AG04450 (cell line): ENCODE measurements at regions not wholly inside any gene's neighbourhood (a gene's known extent, or its start where the extent isn't known, plus 50 kb on each side); places are given as distances from the start of the nearest gene placed in this dataset.

Source experiments
- CTCF ChIA-PET: fragments of 300-600, 350-600 bp; formaldehyde crosslinking; extraction: SDS; loops from one replicate; lab custom pipeline; 2022; ENCODE audit warnings: antibody characterized with exemption, inconsistent platforms; lab: Charles Lee
- POLR2A ChIA-PET: fragments of 350-600 bp; formaldehyde crosslinking; extraction: SDS; loops from one replicate; lab custom pipeline; 2021; ENCODE audit warnings: antibody characterized with exemption, inconsistent platforms; lab: Yijun Ruan, JAX
- DNase-seq: peaks from one replicate; pipeline ENCODE4 v3.0.0-alpha.2; 2011; ENCODE audit warnings: low read depth, low spot score
- H3K27ac ChIP-seq: one replicate; pipeline ENCODE4 v1.5.1; 2012; ENCODE audit warnings: low read depth, low read length, control low read depth
- H3K27me3 ChIP-seq: one replicate; pipeline ENCODE4 v1.6.0; 2012; ENCODE audit warnings: low read length; ENCODE audit not compliant: control insufficient read depth, insufficient read depth
- H3K4me3 ChIP-seq: 2 replicates; pipeline ENCODE4 v1.5.1; 2011; ENCODE audit warnings: mild to moderate bottlenecking, low read depth, low read length, control low read depth
- H3K9me3 ChIP-seq: 2 replicates; pipeline ENCODE4 v1.5.1; 2012; ENCODE audit warnings: low read length; ENCODE audit not compliant: control insufficient read depth, insufficient read depth
- CTCF ChIP-seq: IDR thresholded peaks from 2 replicates; pipeline ENCODE4 v1.5.1; 2011; ENCODE audit warnings: low read depth, low read length, control low read depth, inconsistent platforms

GRCh38 chr22:34763496-34763895, 302.5 kb upstream of the ISX start:
- CTCF ChIA-PET = no interaction called here

GRCh38 chr22:34765115-34765514, 300.8 kb upstream of the ISX start:
- Histone ChIP-seq H3K27me3 (no peaks in the 10 kb centered on the region), H3K9me3 (peaks cover 16% of the 10 kb centered on the region; the same call in 1 of the 2 replicates), H3K4me3 (no peak overlapping the region), H3K27ac (no peak overlapping the region)
- DNase-seq = no peak
- CTCF ChIA-PET = no interaction called here
- POLR2A ChIA-PET = no interaction called here
- no peak for TF ChIP-seq CTCF

More at GRCh38 chr22:34763496-34763895, 302.5 kb upstream of the ISX start:
- TF ChIP-seq CTCF = no peak
- Histone ChIP-seq H3K4me3 (no peak overlapping the region), H3K9me3 (peaks cover 16% of the 10 kb centered on the region; the same call in 1 of the 2 replicates), H3K27me3 (no peaks in the 10 kb centered on the region), H3K27ac (no peak overlapping the region)
- no peak for DNase-seq
- POLR2A ChIA-PET = no interaction called here

GRCh38 chr22:34769361-34769760, 296.6 kb upstream of the ISX start:
- CTCF ChIA-PET = no interaction called here
- POLR2A ChIA-PET = no interaction called here
- Histone ChIP-seq H3K4me3 (no peak overlapping the region), H3K9me3 (peaks cover 18% of the 10 kb centered on the region; the same call in 1 of the 2 replicates), H3K27me3 (no peaks in the 10 kb centered on the region), H3K27ac (no peak overlapping the region)
- no peak for TF ChIP-seq CTCF
- DNase-seq = no peak

- POLR2A ChIA-PET = no interaction called here
- DNase-seq = no peak
These were observed 289.1 kb upstream of the ISX start for GRCh38 chr22:34776817-34777216.

GRCh38 chr22:34781681-34782080, 284.3 kb upstream of the ISX start:
- Histone ChIP-seq H3K4me3 (no peak overlapping the region), H3K9me3 (peaks cover 26% of the 10 kb centered on the region), H3K27me3 (no peaks in the 10 kb centered on the region), H3K27ac (no peak overlapping the region)
- ChIA-PET CTCF (no interaction called here), POLR2A (no interaction called here)
- TF ChIP-seq CTCF = no peak
- no peak for DNase-seq

More at GRCh38 chr22:34776817-34777216, 289.1 kb upstream of the ISX start:
- no peak for TF ChIP-seq CTCF
- Histone ChIP-seq H3K4me3 (no peak overlapping the region), H3K9me3 (peaks cover 13% of the 10 kb centered on the region), H3K27me3 (no peaks in the 10 kb centered on the region), H3K27ac (no peak overlapping the region)
- CTCF ChIA-PET = no interaction called here
